Pancreas (tissue), 10 donors: ENCODE measurements at regions not wholly inside any gene's neighbourhood (a gene's known extent, or its start where the extent isn't known, plus 50 kb on each side); places are given as distances from the start of the nearest gene placed in this dataset.

ENCODE experiments used
- ATAC-seq, 4 donors: fragments of 200-7000 bp; cut with Tn5 transposase; one replicate each; pipeline versions ENCODE4 v1.8.0 to v1.9.1; 2020; ENCODE audit warnings: mild to moderate bottlenecking in 4 of 4, moderate library complexity in 4 of 4
- DNase-seq, 6 donors: peaks; one replicate each; pipeline ENCODE4 v3.0.0-alpha.2; 2020
- FAIRE-seq: peaks from 2 replicates; lab custom pipeline; 2012; peaks lifted over from hg19 to GRCh38; lab: Jason Lieb, UNC
- H3K27ac ChIP-seq, 4 donors: fragments of 200-600 bp; sonication (generic); 1 replicate in 3 of 4; 2 replicates in 1 of 4; pipeline versions ENCODE4 v1.5.0 to v1.8.0; 2020
- H3K27me3 ChIP-seq, 4 donors: fragments of 200-600 bp; one replicate each; pipeline ENCODE4 v1.8.0; 2021
- H3K36me3 ChIP-seq, 3 donors: fragments of 200-600 bp; sonication (generic) in 1 of 3; one replicate each; pipeline versions ENCODE4 v1.5.0 to v1.8.0; 2020 to 2021
- H3K4me1 ChIP-seq, 3 donors: fragments of 200-600 bp; one replicate each; pipeline ENCODE4 v1.8.0; 2021
- H3K4me3 ChIP-seq, 4 donors: fragments of 200-600 bp; sonication (generic) in 2 of 4; one replicate each; pipeline versions ENCODE4 v1.5.0 to v1.8.0; 2020 to 2021
- H3K9me3 ChIP-seq, 4 donors: fragments of 200-600 bp; one replicate each; pipeline ENCODE4 v1.8.0; 2021
- WGBS, 2 donors: extraction: QIAGEN DNeasy Blood & Tissue Kit; methylation state at CpG; one replicate each; pipeline ENCODE4 v1.1.7; 2013; 5-methylcytosine and 5-hydroxymethylcytosine counted together
- intact Hi-C, 3 donors: fragments of 100-400 bp; cut with DNase I; formaldehyde crosslinking; loops; one replicate each; pipeline versions ENCODE4 v1.11.1 to v1.14.2; 2022
- TF ChIP-seq, protein P1 (sequence below), 4 donors: fragments of 200-600 bp; sonication (generic) in 3 of 4; IDR thresholded peaks; one replicate each; pipeline versions ENCODE4 v1.5.0 to v1.8.0; 2021; ENCODE audit warnings: antibody characterized with exemption in 4 of 4
- donor health status: healthy with polysubstance abuse.
- donor health status: DM: no; HTN: no; CAD: no; lungs with moderate emphysema.
- donor health status: DM: no; HTN: no; CAD: no.
- donor health status: control.
- donor health status: control.
- donor health status: Bipolar disorder and iron deficiency.
- donor health status: DM: yes; HTN: yes; CAD: no.
- donor health status: DM: no; HTN: no; CAD: no.
- donor health status: DM: no; HTN: no; CAD: no.
- donor health status: DM: yes; HTN: yes; CAD: no.

DNA sequence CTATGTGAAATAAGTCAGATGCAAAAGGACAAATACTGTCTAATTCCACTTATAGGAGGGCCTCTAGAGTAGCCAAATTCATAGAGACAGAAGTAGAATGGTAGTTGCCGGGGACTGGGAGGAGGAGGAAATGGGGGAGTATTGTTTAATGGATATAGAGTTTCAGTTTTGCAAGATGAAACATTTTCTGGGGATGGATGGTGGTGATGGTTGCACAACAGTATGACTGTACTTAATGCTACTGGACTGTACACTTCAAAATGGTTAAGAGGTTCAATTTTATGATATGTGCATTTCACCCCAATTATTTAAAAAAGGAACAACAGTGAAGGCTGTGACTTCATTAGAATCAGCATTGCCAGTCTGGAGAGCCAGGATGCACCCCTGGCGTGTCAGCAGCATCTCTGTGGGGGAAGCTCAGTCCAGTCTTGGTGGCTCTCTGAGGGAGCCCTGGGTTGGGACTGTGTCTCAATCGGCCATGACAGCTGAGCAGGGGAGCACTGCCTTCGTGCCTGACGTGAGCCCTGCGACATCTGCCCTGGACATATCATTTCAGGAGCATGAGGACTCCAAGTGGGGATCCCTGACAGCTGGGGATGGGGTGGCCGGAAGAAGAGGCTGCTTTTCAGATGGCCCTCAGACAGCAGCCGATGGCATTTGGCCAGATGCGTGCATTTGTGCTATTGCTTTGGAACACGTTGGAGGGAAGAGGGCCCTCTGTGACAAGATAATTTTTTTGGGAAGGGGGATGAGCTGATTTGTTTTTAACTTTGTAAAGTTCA lies 130.8 kb upstream of the STC2 start:
- no peaks in the 10 kb centered on the region for H3K36me3 ChIP-seq
- DNase-seq (no peak), ATAC-seq (no peak), FAIRE-seq (no peak)
- H3K27me3 ChIP-seq: no peaks in the 10 kb centered on the region
- H3K9me3 ChIP-seq: no peaks in the 10 kb centered on the region
- intact Hi-C loops: no loop called here
- 63 to 72% methylated on average over 10 of the region's 10 CpGs for WGBS, 2 donors
- TF ChIP-seq, protein P1, sequence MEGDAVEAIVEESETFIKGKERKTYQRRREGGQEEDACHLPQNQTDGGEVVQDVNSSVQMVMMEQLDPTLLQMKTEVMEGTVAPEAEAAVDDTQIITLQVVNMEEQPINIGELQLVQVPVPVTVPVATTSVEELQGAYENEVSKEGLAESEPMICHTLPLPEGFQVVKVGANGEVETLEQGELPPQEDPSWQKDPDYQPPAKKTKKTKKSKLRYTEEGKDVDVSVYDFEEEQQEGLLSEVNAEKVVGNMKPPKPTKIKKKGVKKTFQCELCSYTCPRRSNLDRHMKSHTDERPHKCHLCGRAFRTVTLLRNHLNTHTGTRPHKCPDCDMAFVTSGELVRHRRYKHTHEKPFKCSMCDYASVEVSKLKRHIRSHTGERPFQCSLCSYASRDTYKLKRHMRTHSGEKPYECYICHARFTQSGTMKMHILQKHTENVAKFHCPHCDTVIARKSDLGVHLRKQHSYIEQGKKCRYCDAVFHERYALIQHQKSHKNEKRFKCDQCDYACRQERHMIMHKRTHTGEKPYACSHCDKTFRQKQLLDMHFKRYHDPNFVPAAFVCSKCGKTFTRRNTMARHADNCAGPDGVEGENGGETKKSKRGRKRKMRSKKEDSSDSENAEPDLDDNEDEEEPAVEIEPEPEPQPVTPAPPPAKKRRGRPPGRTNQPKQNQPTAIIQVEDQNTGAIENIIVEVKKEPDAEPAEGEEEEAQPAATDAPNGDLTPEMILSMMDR (IDR thresholded peaks at IDR 0.05): no peak
- H3K4me3 ChIP-seq: no peak overlapping the region
- H3K4me1 ChIP-seq: no peaks in the 10 kb centered on the region
- H3K27ac ChIP-seq: no peak overlapping the region

GRCh38 chr5:173457482-173457881 lies 129.3 kb upstream of the STC2 start:
- WGBS, 2 donors: 75 to 81% methylated on average over 5 of the region's 5 CpGs

GRCh38 chr5:173456751-173457171 lies 128.5 kb upstream of the STC2 start:
- Histone ChIP-seq H3K4me3 (no peak overlapping the region), H3K36me3 (no peaks in the 10 kb centered on the region), H3K9me3 (no peaks in the 10 kb centered on the region), H3K4me1 (peaks cover 0 to 9% (median 6%) of the 10 kb centered on the region in 3 donors), H3K27ac (no peak overlapping the region), H3K27me3 (no peaks in the 10 kb centered on the region)
- DNase-seq: no peak
- WGBS, 2 donors: 69 to 77% methylated on average over 5 of the region's 5 CpGs
- no peak for FAIRE-seq
- intact Hi-C loops: no loop called here
- ATAC-seq: no peak
- TF ChIP-seq, protein P1 (IDR thresholded peaks at IDR 0.05): no peak

More at GRCh38 chr5:173457482-173457881, 129.3 kb upstream of the STC2 start:
- TF ChIP-seq, protein P1 (IDR thresholded peaks at IDR 0.05): no peak
- DNase-seq: no peak
- Histone ChIP-seq H3K4me3 (no peak overlapping the region), H3K4me1 (peaks cover 0 to 9% (median 6%) of the 10 kb centered on the region in 3 donors), H3K36me3 (no peaks in the 10 kb centered on the region), H3K9me3 (no peaks in the 10 kb centered on the region), H3K27ac (no peak overlapping the region), H3K27me3 (no peaks in the 10 kb centered on the region)
- ATAC-seq: no peak
- FAIRE-seq: no peak
- intact Hi-C loops: no loop called here

GRCh38 chr5:173456181-173456580 lies 128.0 kb upstream of the STC2 start:
- Histone ChIP-seq H3K4me3 (no peak overlapping the region), H3K9me3 (no peaks in the 10 kb centered on the region), H3K27me3 (no peaks in the 10 kb centered on the region), H3K36me3 (no peaks in the 10 kb centered on the region), H3K4me1 (peaks cover 0 to 9% (median 6%) of the 10 kb centered on the region in 3 donors), H3K27ac (no peak overlapping the region)
- intact Hi-C loops: no loop called here
- FAIRE-seq: no peak
- no peak for DNase-seq
- WGBS, 2 donors: 82 to 91% methylated on average over 4 of the region's 4 CpGs
- no peak for ATAC-seq
- TF ChIP-seq, protein P1 (IDR thresholded peaks at IDR 0.05): no peak

- FAIRE-seq (no peak), DNase-seq (no peak), ATAC-seq (no peak)
- H3K27me3 ChIP-seq: no peaks in the 10 kb centered on the region
- no peak overlapping the region for H3K4me3 ChIP-seq
- peaks cover 0 to 9% (median 6%) of the 10 kb centered on the region in 3 donors for H3K4me1 ChIP-seq
- H3K27ac ChIP-seq: no peak overlapping the region
- H3K36me3 ChIP-seq: no peaks in the 10 kb centered on the region
- H3K9me3 ChIP-seq: no peaks in the 10 kb centered on the region
- TF ChIP-seq, protein P1 (IDR thresholded peaks at IDR 0.05): no peak
- intact Hi-C loops: no loop called here
- WGBS, 2 donors: 90 to 94% methylated on average over 4 of the region's 4 CpGs
These were observed 127.4 kb upstream of the STC2 start for GRCh38 chr5:173455599-173455957.
